ENCODE measurements at regions not wholly inside any gene's neighbourhood (a gene's known extent, or its start where the extent isn't known, plus 50 kb on each side); places are given as distances from the start of the nearest gene placed in this dataset.
"Not testable (repeated sequence)": the region's sequence is repeated elsewhere in the genome, so short reads cannot be mapped to it uniquely, and the experiment has no call there.

- DNase-seq (ENCODE audit: low spot score), result no peak
Measured at GRCh38 chr1:201726700-201727099, 102.3 kb upstream of the IPO9 start.

GRCh38 chr1:201728731-201729130, 100.2 kb upstream of the IPO9 start:
- no peak for DNase-seq (ENCODE audit: low spot score)

- DNase-seq (ENCODE audit: low spot score), result no peak
Measured at GRCh38 chr1:201729973-201730608, 98.9 kb upstream of the IPO9 start.

- DNase-seq (ENCODE audit: low spot score), result no peak
Measured at GRCh38 chr1:201730611-201731010, 98.3 kb upstream of the IPO9 start.

GRCh38 chr1:201731142-201731541, 97.8 kb upstream of the IPO9 start:
- no peak for DNase-seq (ENCODE audit: low spot score)

GRCh38 chr1:201731592-201731991, 97.4 kb upstream of the IPO9 start:
- no peak for DNase-seq (ENCODE audit: low spot score)

- no peak for DNase-seq (ENCODE audit: low spot score)
Measured at GRCh38 chr1:201732351-201732750, 96.6 kb upstream of the IPO9 start.

GRCh38 chr1:201734221-201734620, 94.7 kb upstream of the IPO9 start:
- DNase-seq (ENCODE audit: low spot score), result not testable (repeated sequence)

- DNase-seq (ENCODE audit: low spot score), result no peak
Measured at GRCh38 chr1:201734786-201735185, 94.2 kb upstream of the IPO9 start.

- DNase-seq (ENCODE audit: low spot score), result no peak
Measured at GRCh38 chr1:201736707-201737320, 92.1 kb upstream of the IPO9 start.

GRCh38 chr1:201737352-201738060, 91.5 kb upstream of the IPO9 start:
- DNase-seq (ENCODE audit: low spot score), result no peak

GRCh38 chr1:201739080-201739479, 89.9 kb upstream of the IPO9 start:
- no peak for DNase-seq (ENCODE audit: low spot score)

- DNase-seq (ENCODE audit: low spot score), result peak; percentile 70
Measured at GRCh38 chr1:201739492-201740085, 89.4 kb upstream of the IPO9 start.

GRCh38 chr1:201740086-201740541, 88.8 kb upstream of the IPO9 start:
- DNase-seq (ENCODE audit: low spot score), result no peak

- DNase-seq (ENCODE audit: low spot score), result no peak
Measured at GRCh38 chr1:201740670-201741111, 88.3 kb upstream of the IPO9 start.

GRCh38 chr1:201741763-201742342, 87.1 kb upstream of the IPO9 start:
- no peak for DNase-seq (ENCODE audit: low spot score)

- DNase-seq (ENCODE audit: low spot score), result no peak
Measured at GRCh38 chr1:201742476-201742875, 86.5 kb upstream of the IPO9 start.

- no peak for DNase-seq (ENCODE audit: low spot score)
Measured at GRCh38 chr1:201742955-201743805, 85.8 kb upstream of the IPO9 start.

- no peak for DNase-seq (ENCODE audit: low spot score)
Measured at GRCh38 chr1:201745023-201745422, 83.9 kb upstream of the IPO9 start.

GRCh38 chr1:201746156-201746555, 82.8 kb upstream of the IPO9 start:
- no peak for DNase-seq (ENCODE audit: low spot score)

- no peak for DNase-seq (ENCODE audit: low spot score)
Measured at GRCh38 chr1:201747261-201747660, 81.7 kb upstream of the IPO9 start.

GRCh38 chr1:201748335-201748734, 80.6 kb upstream of the IPO9 start:
- no peak for DNase-seq (ENCODE audit: low spot score)
